ENCODE measurements at regions not wholly inside any gene's neighbourhood (a gene's known extent, or its start where the extent isn't known, plus 50 kb on each side); places are given as distances from the start of the nearest gene placed in this dataset.

- TF ChIP-seq CTCF (IDR thresholded peaks at IDR 0.05; ENCODE audit: low read length), result no peak
- TF ChIP-seq EZH2 (optimal IDR thresholded peaks at IDR 0.05; ENCODE audit: low read depth, low read length), result no peak
Measured at GRCh38 chr6:97548354-97548753, 265.3 kb upstream of the MMS22L start.

Measured in MM.1S (cell line).